Stimulated activated naive CD8-positive, alpha-beta T cell treated with anti-CD3 and anti-CD28 coated beads, Interleukin-15, amount 100 ng/mL, for 72 hours (primary cell): ENCODE measurements at regions not wholly inside any gene's neighbourhood (a gene's known extent, or its start where the extent isn't known, plus 50 kb on each side); places are given as distances from the start of the nearest gene placed in this dataset.
"Not testable (repeated sequence)": the region's sequence is repeated elsewhere in the genome, so short reads cannot be mapped to it uniquely, and the experiment has no call there.

ENCODE experiments used
- ATAC-seq: fragments of 150-1000 bp; cut with Tn5 transposase; 2 replicates; pipeline ENCODE4 v1.10.0; 2021; ENCODE audit warnings: mild to moderate bottlenecking, moderate library complexity
- DNase-seq, 2 donors: peaks; one replicate each; pipeline ENCODE4 v3.0.0; 2021 to 2022
- H3K27ac Mint-ChIP-seq, 2 donors: one replicate each; pipeline ENCODE4 v1.8.0; 2022; ENCODE audit warnings: mild to moderate bottlenecking in 2 of 2, mixed read lengths in 2 of 2, moderate library complexity in 2 of 2
- H3K27me3 Mint-ChIP-seq: one replicate; pipeline ENCODE4 v1.8.0; 2022; ENCODE audit warnings: mixed read lengths
- H3K4me1 Mint-ChIP-seq: one replicate; pipeline ENCODE4 v1.8.0; 2022; ENCODE audit warnings: mild to moderate bottlenecking, mixed read lengths
- H3K4me3 Mint-ChIP-seq, 2 donors: one replicate each; pipeline ENCODE4 v1.8.0; 2022; ENCODE audit warnings: mild to moderate bottlenecking in 2 of 2, mixed read lengths in 2 of 2, moderate library complexity in 1 of 2
- H3K9me3 Mint-ChIP-seq, 2 donors: one replicate each; pipeline ENCODE4 v1.8.0; 2022; ENCODE audit warnings: mixed read lengths in 2 of 2

DNA sequence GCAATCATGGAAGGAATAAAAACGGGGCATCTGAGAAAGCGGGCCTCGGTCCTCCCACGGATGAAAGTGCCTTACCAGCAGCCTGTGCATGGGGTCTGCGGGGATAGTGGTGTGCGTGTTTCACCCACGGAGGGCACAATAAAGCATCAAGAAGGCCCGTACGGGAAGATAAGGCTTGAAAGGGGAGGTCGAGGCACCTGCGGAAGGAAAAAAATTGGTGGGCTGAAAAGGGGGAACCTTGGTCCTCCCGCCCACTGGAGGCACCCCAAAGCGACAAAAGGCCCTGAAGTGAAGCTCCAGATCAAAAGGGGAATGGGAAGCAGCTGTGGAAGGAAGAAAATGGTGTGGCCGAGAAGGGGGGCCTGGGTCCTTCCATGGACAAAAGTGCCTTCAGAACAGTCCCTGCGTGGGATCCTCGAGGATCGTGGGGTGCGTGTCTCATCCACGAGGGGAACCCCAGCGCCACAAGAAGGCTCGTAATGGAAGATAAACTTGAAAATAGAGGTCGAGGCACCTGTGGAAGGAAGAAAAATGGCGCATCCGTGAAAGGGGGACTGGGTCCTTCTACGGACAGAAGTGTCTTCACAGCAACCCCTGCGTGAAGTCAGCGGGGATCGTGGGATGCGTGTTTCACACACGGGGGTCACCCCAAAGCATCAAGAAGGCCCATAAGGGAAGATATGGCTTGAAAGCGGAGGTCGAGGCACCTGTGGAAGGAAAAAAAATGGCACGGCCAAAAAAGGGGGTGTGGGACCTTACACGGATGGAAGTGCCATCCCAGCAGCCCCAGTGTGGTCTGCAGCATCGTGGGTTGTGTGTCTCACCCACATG is 276.9 kb downstream of the ALG10 start:
- DNase-seq = no peak
- Mint-ChIP-seq H3K4me1 (no peaks in the 10 kb centered on the region), H3K27ac (no peak overlapping the region), H3K27me3 (no peaks in the 10 kb centered on the region), H3K9me3 (peaks cover 74 to 100% of the 10 kb centered on the region in 2 donors), H3K4me3 (no peak overlapping the region)
- ATAC-seq = no peak

DNA sequence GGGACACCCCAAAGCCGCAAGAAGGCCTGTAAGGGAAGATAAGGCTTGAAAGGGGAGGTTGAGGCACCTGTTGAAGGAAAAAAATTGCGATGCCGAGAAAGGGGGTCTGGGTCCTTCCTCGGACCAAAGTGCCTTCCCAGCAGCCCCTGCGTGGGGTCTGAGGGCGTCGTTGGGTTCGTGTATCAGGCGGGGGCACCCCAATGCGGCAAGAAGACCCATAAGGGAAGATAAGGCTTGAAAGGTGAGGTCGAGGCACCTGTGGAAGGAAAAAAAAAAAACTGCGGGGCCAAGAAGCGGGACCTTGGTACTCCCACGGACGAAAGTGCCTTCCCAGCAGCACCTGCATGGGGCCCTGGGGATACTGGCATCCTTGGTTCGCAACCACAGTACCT is 277.5 kb downstream of the ALG10 start:
- ATAC-seq (no peak), DNase-seq (no peak)
- Mint-ChIP-seq H3K4me3 (no peak overlapping the region), H3K9me3 (peaks cover 74 to 100% of the 10 kb centered on the region in 2 donors), H3K4me1 (no peaks in the 10 kb centered on the region), H3K27ac (no peak overlapping the region), H3K27me3 (no peaks in the 10 kb centered on the region)

DNA sequence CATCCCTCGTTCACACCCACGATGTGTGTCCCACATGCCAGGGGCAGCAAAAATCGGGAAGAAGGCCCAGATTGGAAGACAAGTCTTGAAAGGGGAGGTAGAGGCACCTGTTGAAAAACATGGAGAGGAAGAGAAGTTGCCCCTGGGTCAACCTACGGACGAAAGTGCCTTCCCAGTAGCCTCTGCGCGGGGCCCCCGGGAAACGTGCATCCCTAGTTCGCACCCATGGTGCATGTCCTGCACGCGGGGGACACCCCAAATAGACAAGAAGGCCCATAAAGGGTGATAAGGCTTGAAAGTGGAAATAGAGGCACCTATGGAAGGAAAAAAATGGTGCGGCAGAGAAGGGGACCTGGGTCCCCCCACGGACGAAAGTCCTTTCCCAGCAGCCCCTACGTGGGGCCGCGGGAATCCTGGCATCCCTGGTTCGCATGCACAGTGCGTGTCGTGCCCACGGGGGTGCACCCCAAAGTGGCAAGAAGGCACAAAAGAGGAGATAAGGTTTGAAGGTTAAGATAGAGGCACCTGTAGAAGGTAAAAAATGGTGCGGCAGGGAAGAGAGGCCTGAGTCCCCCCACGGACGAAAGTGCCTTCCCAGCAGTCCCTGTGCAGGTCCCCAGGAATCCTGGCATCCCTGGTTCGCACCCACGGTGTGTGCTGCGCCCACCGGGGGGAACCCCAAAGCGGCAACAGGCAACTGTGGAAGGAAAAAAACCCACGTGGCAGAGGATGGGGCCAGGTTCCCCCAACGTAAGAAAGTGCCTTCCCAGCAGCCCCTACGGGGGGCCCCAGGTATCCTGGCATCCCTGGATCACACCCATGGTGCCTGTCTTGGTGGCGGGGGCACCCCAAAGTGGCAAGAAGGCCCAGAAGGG is 278.3 kb downstream of the ALG10 start:
- H3K4me3 Mint-ChIP-seq = no peak overlapping the region
- ATAC-seq = no peak
- H3K4me1 Mint-ChIP-seq = no peaks in the 10 kb centered on the region
- H3K27me3 Mint-ChIP-seq = no peaks in the 10 kb centered on the region
- peak overlapping the region in 1 of 2 donors; percentile 93 for H3K27ac Mint-ChIP-seq
- H3K9me3 Mint-ChIP-seq = peaks cover 75 to 100% of the 10 kb centered on the region in 2 donors
- no peak for DNase-seq

DNA sequence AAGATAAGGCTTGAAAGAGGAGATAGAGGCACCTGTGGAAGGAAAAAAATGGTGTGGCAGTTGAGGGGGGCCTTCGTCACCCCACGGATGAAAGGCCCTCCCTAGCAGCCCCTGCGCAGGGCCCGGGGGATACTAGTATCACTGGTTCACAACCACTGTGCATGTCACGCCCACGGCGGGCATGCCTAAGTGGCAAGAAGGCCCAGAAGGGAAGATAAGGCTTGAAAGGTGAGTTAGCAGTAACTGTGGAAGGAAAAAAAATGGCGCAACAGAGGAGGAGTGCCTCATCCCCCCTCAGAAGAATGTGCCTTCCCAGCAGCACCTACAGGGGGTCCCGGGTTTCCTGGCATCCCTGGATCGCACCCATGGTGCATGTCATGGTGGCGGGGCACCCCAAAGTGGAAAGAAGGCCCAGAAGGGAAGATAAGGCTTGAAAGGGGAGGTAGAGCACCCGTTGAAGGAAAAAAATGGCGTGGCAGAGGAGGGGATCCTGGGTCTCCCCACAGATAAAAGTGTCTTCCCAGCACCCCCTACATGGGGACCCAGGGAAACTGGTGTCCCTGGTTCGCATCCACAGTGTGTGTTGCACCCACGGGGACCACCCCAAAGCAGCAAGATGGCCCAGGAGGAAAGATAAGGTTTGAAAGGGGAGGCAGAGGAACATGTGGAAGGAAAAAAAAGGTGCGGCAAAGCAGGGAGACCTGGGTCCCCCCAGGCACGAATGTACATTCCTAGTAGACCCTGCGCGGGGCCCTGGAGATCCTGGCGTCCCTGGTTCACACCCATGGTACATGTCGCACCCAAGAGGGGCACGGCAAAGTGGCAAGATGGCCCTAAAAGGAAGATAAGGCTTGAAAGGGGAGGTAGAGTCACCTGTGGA is 279.2 kb downstream of the ALG10 start:
- no peaks in the 10 kb centered on the region for H3K27me3 Mint-ChIP-seq
- H3K27ac Mint-ChIP-seq = no peak overlapping the region
- DNase-seq = no peak
- H3K4me1 Mint-ChIP-seq = no peaks in the 10 kb centered on the region
- ATAC-seq = no peak
- H3K4me3 Mint-ChIP-seq = no peak overlapping the region
- peaks cover 75 to 100% of the 10 kb centered on the region in 2 donors for H3K9me3 Mint-ChIP-seq

DNA sequence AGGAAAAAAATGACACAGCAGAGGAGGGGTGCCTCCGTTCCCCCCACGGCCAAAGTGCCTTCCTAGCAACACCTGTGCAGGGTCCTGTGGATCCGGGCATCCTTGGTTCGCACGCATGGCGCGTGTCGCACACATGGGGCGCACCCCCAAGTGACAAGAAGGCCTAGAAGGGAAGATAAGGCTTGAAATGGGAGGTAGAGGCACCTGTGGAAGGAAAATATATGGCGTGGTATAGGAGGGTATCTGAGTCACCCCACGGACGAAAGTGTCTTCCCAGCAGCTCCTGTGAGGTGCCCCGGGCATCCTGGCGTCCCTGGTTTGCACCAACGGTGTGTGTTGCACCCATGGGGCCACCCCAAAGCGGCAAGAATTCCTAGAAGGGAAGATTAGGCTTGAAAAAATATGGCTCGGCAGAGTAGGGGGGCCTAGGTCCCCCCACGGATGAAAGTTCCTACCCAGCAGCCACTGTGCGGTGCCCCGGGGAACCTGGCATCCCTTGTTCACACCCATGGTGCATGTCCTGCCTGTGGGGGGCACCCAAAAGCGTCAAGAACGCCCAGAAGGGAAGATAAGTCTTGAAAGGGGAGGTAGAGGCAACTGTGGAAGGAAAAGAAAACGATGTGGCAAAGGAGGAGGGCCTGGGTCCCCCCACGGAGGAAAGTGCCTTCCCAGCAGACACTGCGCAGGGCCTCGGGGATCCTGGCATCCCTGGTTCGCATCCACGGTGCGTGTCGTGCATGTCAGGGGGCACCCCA is 280.0 kb downstream of the ALG10 start:
- no peak for DNase-seq
- Mint-ChIP-seq H3K27me3 (no peaks in the 10 kb centered on the region), H3K4me3 (no peak overlapping the region), H3K4me1 (no peaks in the 10 kb centered on the region), H3K9me3 (peaks cover 79 to 100% of the 10 kb centered on the region in 2 donors), H3K27ac (no peak overlapping the region)
- ATAC-seq = no peak

DNA sequence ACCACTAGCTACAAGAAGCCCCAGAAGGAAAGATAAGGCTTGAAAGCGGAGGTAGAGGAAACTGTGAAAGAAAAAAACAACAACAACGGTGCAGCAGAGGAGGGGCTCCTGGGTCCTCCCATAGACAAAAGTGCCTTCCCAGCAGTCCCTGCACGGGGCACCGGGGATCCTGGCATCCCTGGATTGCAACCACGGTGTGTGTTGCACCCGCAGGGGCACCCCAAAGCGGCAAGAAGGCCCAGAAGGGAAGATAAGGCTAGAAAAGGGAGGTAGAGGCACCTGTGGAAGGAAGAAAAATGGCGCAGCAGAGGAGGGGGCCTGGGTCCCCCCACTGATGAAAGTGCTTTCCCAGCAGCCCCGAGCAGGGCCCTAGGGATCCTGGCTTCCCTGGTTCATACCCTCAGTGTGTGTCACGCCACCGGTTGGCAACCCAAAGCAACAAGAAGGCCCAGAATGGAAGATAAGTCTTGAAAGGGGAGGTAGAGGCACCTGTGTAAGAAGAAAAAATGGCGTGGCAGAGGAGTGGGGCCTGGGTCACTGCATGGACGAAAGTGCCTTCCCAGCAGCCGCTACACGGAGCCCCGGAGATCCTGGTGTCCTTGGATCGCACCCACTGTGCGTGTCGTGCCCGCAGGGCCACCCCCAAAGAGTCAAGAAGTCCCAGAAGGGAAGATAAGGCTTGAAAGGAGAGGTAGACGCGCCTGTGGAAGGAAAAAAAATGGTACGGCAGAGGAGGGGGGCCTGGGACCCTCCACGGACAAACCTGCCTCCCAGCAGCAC is 281.0 kb downstream of the ALG10 start:
- ATAC-seq (no peak), DNase-seq (no peak)
- Mint-ChIP-seq H3K4me1 (no peaks in the 10 kb centered on the region), H3K9me3 (peaks cover 86 to 100% of the 10 kb centered on the region in 2 donors), H3K27me3 (no peaks in the 10 kb centered on the region), H3K27ac (no peak overlapping the region), H3K4me3 (no peak overlapping the region)

DNA sequence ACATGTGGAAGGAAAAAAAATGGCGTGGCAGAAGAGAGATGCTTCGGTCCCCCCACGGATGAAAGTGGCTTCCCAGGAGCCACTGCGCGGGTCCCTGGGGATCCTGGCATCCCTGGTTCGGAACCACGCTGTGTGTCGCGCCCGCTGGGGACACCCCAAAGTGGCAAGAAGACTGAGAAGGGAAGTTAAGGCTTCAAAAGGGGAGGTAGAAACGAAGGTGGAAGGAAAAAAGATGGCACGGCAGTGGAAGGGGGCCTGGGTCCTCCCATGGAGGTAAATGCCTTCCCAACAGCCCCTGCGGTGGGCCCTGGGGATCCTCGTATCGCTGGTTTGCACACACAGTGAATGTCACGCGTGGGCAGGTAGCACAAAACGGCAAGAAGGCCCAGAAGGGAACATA is 281.7 kb downstream of the ALG10 start:
- H3K4me3 Mint-ChIP-seq = no peak overlapping the region
- ATAC-seq = no peak

DNA sequence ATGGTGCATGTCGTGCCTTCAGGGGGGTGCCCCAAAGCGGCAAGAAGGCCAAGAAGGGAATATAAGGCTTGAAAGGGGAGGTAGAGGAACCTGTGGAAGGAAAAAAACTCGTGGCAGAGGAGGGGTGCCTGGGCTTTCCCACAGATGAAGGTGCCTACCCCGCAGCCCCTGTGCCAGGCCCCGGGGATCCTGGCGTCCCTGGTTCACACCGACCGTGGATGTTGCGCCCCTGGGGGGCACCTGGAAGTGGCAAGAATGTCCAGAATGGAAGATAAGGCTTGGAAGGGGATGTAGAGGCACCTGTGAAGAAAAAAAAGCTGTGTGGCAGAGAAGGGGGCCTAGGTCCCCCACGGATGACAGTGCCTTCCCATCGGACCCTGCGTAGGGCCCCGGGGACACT is 282.2 kb downstream of the ALG10 start:
- DNase-seq = no peak
- Mint-ChIP-seq H3K9me3 (peaks cover 81 to 100% of the 10 kb centered on the region in 2 donors), H3K27me3 (no peaks in the 10 kb centered on the region), H3K4me3 (no peak overlapping the region), H3K27ac (no peak overlapping the region), H3K4me1 (no peaks in the 10 kb centered on the region)
- ATAC-seq = no peak

More for the DNA sequence above, 281.7 kb downstream of the ALG10 start:
- Mint-ChIP-seq H3K4me1 (no peaks in the 10 kb centered on the region), H3K27me3 (no peaks in the 10 kb centered on the region), H3K27ac (no peak overlapping the region), H3K9me3 (peaks cover 83 to 100% of the 10 kb centered on the region in 2 donors)
- DNase-seq = no peak

DNA sequence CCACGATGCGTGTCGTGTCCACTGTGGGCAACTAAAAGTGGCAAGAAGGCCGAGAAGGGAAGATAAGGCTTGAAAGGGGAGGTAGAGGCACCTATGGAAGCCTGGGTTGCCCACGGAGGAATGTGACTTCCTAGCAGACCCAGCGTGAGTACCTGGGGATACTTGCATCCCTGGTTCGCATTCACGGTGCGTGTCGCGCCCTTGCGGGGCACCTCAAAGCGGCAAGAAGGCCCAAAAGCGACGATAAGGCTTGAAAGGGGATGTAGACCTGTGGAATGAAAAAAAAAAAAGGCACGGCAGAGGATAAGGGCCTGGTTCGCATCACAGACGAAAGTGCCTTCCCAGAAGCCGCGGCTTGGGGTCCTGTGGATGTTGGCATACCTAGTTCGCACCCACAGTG is 282.9 kb downstream of the ALG10 start:
- Mint-ChIP-seq H3K4me1 (no peaks in the 10 kb centered on the region), H3K4me3 (no peak overlapping the region), H3K27ac (no peak overlapping the region), H3K9me3 (peaks cover 76 to 98% of the 10 kb centered on the region in 2 donors), H3K27me3 (no peaks in the 10 kb centered on the region)
- DNase-seq (no peak), ATAC-seq (no peak)

DNA sequence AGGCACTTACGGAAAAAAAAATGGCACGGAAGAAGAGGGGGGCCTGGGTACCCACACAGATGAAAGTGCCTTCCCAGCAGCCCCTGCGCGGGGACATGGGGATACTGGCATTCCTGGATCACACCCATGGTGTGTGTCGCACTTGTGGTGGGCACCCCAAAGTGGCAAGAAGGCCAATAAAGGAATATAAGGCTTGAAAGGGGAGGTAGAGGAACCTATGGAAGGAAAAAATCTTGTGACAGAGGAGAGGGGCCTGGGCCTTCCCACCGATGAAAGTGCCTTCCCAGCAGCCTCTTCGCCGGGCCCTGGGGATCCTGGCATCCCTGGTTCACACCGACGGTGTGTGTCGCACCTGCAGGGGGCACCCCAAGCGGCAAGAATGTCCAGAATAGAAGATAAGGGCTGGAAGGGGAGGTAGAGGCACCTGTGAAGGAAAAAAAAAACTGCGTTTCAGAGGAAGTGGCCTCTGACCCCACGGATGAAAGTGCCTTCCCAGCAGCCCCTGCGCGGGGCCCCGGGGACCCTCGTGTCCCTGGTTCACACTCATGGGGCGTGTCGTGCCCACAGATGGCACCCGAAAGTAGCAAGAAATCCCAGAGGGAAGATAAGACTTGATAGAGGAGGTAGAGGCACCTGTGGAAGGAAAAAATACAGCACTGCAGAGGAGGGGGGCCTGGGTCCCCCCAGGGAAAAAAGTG is 284.0 kb downstream of the ALG10 start:
- Mint-ChIP-seq H3K4me3 (no peak overlapping the region), H3K4me1 (no peaks in the 10 kb centered on the region), H3K27ac (no peak overlapping the region), H3K9me3 (peaks cover 72 to 97% of the 10 kb centered on the region in 2 donors), H3K27me3 (no peaks in the 10 kb centered on the region)
- ATAC-seq (no peak), DNase-seq (no peak)

DNA sequence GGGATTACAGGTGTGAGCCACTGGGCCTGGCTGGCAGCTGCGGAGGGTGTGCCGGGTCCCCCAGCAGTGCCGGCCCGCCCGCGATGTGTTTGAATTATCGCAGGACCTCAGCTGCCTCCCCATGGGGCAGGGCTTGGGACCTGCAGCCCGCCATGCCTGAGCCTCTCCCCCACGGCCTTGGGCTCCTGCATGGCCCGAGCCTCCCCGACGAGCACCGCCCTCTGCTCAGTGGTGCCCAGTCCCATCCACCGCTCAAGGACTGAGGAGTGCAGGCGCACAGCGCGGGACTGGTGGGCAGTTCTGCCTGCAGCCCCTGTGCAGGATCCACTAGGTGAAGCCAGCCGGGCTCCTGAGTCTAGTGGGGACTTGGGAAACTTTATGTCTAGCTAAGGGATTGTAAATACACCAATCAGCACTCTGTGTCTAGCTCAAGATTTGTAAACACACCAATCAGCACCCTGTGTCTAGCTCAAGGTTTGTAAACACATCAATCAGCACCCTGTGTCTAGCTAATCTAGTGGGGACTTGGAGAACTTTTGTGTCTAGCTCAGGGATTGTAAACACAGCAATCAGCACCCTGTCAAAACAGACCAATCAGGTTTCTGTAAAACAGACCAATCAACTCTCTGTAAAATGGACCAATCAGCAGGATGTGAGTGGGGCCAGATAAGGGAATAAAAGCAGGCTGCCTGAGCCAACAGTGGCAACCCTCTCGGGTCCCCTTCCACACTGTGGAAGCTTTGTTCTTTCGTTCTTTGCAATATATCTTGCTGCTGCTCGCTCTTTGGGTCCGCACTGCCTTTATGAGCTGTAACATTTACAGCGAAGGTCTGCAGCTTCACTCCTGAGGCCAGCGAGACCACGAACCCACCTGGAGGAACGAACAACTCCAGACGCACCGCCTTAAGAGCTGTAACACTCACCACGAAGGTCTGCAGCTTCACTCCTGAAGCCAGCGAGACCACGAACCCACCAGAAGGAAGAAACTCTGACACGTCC is 287.8 kb downstream of the ALG10 start:
- H3K4me3 Mint-ChIP-seq, DNase-seq, H3K27me3 Mint-ChIP-seq, H3K27ac Mint-ChIP-seq, ATAC-seq, H3K4me1 Mint-ChIP-seq: not testable (repeated sequence)
- H3K9me3 Mint-ChIP-seq = peaks cover 71 to 97% of the 10 kb centered on the region in 2 donors

DNA sequence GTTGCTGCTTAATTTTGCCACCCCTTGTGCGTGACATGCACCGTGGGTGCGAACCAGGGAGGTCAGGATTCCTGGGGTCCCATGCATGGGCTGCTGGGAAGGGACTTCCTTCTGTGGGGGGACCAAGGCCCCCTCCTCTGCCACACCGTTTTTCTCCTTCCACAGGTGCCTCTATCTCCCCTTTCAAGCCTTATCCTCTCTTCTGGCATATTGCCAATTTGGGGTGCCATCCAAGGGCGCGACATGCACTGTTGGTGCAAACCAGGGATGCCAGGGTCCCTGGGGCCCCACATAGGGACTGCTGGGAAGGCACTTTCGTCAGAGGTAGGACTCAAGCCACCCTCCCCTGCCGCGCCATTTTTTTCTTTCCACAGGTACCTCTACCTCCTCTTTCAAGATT is 289.0 kb downstream of the ALG10 start:
- Mint-ChIP-seq H3K9me3 (peaks cover 67 to 97% of the 10 kb centered on the region in 2 donors), H3K27me3 (no peaks in the 10 kb centered on the region), H3K4me3 (no peak overlapping the region), H3K27ac (no peak overlapping the region), H3K4me1 (no peaks in the 10 kb centered on the region)
- no peak for DNase-seq
- no peak for ATAC-seq

DNA sequence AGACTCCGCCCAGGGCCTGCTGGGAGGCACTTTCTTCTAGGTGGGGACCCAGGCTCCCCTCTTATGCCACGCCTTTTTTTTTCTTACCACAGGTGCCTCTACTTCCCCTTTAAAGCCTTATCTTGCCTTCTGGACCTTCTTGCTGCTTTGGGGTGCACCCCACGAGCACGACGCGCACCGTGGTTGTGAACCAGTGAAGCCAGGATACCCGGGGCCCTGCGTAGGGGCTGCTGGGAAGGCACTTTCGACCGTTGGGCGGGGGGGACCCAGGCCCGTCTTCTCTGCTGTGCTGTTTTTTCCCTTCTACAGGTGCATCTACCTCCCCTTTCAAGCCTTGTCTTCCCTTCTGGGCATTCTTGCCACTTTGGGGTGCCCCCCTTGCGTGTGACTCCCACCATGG is 305.4 kb downstream of the ALG10 start:
- DNase-seq (no peak), ATAC-seq (no peak)
- H3K4me3 Mint-ChIP-seq = no peak overlapping the region
- peaks cover 41 to 97% of the 10 kb centered on the region in 2 donors for H3K9me3 Mint-ChIP-seq
- H3K27me3 Mint-ChIP-seq = peaks cover 6% of the 10 kb centered on the region
- no peak overlapping the region for H3K27ac Mint-ChIP-seq
- no peaks in the 10 kb centered on the region for H3K4me1 Mint-ChIP-seq
